HG03196 (cell line): ENCODE measurements at regions not wholly inside any gene's neighbourhood (a gene's known extent, or its start where the extent isn't known, plus 50 kb on each side); places are given as distances from the start of the nearest gene placed in this dataset.
"Not testable (repeated sequence)": the region's sequence is repeated elsewhere in the genome, so short reads cannot be mapped to it uniquely, and the experiment has no call there.

Experiments used
- ATAC-seq: cut with Tn5 transposase; IDR thresholded peaks from one replicate; pipeline ENCODE4 v1.9.1; 2021; ENCODE audit not compliant: unreplicated experiment

DNA sequence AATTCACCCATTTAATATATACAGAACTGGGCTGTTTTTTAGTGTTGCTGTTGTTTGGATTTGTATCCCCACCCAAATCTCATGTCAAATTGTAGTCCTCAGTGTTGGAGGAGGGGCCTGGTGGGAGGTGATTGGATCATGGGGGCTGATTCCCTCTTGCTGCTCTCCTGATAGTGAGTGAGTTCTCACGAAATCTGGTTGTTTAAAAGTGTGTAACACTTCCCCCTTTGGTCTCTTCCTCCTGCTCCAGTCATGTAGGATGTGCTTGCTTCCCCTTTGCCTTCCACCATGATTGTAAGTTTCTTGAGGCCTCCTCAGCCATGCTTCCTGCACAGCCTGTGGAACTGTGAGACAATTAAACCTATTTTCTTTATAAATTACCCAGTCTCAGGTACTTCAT, 141.6 kb upstream of the AADAT start:
- no peak for ATAC-seq

GRCh38 chr4:170230242-170230641, 140.5 kb upstream of the AADAT start:
- ATAC-seq: no peak

- ATAC-seq: no peak
Observed at GRCh38 chr4:170229006-170229405, 139.2 kb upstream of the AADAT start.

DNA sequence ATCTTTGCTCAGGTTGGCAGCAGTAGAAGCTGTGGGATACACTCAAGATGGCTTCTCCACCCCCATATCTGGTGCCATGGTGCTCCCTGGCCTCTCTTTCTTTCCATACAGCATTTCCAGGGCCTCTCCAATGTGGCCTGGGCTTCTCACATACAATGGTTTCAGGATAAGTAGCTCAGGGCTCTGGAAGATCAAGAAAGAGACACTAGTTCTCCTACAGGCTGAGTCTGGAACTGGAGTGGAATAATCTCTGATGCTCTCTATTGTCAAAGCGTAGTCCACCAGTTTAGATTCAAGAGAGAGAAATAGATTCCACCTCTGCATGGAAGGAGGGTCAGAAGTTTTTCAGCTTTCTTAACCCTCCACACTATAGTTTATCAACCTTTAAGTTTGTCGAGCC, 138.2 kb upstream of the AADAT start:
- no peak for ATAC-seq

DNA sequence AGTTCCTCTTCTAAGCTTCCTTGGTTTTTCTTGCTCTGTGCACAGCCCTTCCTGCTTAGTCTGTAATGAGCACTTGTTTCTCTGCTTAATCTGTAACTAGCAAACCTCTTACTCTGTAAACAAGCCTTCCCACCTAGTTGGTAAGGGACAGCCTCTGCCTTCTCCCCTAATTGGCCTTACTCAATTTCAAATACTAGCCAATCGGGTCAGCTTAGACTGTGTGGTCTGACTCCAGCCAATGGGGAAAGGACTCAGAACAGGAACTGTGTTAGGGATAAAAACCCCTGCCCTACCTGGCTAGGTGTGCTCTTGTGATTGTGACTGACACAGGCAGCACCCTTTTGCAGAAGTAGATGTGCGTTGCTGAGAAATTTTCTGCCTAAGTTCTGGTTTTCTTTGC, 136.5 kb upstream of the AADAT start:
- ATAC-seq: no peak

- no peak for ATAC-seq
Observed at GRCh38 chr4:170214731-170215130, 125.0 kb upstream of the AADAT start.

- no peak for ATAC-seq
Observed at GRCh38 chr4:170214101-170214500, 124.3 kb upstream of the AADAT start.

DNA sequence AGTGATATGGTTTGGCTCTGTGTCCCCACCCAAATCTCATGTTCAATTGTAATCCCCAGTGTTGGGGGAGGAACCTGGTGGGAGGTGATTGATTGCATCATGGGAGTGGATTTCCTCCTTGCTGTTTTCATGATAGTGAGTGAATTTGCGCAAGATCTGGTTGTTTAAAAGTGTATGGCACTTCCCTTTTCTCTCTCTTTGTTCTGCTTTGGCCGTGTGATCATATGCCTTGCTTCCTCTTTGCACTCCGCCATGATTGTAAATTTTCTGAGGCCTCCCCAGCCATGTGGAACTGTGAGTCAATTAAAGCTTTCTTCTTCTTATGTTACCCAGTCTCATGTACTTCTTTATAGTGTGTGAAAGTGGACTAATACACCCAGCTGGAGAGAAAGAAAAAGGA, 113.0 kb upstream of the AADAT start:
- no peak for ATAC-seq

DNA sequence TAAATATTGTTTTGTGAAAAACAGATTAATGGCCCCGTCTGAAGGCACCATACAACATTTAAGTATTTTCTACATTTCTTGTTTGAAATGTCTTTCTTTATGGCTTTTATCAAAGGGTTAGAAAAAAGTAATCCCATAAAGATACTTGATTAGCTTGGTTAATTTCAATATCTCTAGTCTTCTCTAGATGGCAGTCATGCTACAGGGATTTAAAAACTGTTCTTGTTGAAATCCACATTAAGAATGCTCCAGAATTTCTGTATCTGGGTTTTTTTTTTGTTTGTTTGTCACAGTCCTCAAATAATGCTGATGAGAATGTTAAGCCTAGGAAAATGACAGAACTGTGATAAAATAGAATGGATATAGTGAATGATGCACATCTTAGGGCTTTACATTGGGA, 109.0 kb upstream of the AADAT start:
- ATAC-seq: no peak

DNA sequence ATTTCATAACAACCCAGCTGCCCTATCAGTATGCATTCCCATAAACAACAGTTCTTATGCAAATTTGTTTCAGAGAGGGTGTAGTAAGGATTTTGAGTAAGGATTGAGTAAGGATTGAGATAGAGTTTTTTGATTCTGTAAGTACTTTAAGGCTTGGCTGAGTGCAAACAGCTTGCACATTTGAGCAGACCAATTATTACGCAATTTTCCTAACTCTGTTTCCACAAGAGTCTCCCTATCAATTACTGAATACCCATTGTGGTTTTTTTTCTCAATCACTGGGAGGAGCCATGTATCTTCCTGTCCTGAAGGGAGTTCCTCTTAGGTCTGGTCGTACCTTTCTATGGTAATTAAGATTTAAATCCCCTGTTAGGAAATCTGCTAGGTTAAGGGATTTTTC, 105.0 kb upstream of the AADAT start:
- not testable (repeated sequence) for ATAC-seq

DNA sequence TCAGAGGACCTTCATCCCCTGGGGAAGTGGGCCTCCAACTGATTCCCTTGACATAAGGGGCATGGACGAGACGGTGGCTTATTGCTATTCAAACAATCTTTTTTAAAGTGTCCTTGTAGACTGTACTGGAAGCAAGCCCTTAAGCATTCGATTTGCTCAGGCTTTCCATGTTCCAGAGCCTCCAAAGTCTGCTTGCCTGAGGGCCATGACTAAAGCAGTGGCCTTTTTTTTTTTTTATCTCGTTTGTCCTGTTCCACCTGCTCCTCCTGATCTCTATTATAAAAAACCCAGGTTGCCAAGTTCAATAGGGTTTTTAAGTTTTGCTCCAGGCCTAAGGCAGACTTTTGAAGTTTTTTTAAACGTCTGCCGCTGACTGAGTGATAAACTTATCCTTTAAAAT, 103.7 kb upstream of the AADAT start:
- ATAC-seq: no peak

DNA sequence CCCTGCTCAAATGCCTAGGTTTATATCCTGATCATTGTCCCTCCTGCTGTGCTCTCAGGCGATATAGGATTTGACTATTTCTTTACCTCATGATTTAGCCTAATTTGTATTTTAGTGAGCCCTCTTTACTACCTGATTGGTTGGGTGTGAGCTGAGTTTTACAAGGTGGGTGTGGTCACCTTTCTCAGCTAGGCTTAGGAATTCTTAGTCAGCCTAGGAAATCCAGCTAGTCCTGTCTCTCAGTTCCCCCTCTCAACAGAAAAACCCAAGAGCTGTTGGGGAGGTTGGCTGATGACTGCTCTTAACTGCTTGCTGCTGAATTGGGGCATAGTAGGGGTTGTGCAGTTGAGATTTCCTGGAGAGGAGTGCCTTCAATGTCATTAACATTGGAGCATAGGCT, 100.5 kb upstream of the AADAT start:
- no peak for ATAC-seq

GRCh38 chr4:170170861-170171260, 81.1 kb upstream of the AADAT start:
- no peak for ATAC-seq

- no peak for ATAC-seq
Observed at GRCh38 chr4:170169699-170170098, 79.9 kb upstream of the AADAT start.

GRCh38 chr4:170167678-170168077, 77.9 kb upstream of the AADAT start:
- ATAC-seq: no peak

DNA sequence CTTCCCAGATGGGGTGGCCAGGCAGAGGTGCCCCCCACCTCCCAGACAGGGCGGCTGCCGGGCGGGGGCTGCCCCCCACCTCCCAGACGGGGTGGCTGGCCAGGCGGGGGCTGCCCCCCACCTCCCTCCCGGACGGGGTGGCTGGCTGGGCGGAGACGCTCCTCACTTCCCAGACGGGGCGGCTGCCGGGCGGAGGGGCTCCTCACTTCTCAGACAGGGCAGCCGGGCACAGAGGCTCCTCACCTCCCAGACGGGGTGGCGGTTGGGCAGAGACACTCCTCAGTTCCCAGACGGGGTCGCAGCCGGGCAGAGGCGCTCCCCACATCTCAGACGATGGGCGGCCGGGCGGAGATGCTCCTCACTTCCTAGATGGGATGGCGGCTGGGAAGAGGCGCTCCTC, 76.4 kb upstream of the AADAT start:
- ATAC-seq: not testable (repeated sequence)

DNA sequence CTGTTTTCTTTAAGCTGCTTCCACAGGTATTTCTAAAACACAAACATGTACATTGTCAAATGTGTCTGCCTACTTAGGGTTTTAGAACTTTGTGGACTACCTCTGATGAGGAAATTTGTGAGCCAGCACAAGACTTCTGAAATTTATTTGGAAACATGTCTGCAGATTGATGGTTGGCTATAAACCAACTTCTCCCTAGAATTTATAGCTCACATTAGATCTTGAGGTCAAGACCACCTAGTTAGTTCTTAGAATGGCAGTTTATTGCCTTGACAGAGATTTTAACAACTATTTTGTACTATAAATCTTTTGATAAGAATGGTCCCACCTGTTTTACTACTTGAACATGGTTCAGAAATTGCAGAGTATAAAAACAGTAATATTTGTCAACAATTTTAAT, 72.7 kb upstream of the AADAT start:
- no peak for ATAC-seq

DNA sequence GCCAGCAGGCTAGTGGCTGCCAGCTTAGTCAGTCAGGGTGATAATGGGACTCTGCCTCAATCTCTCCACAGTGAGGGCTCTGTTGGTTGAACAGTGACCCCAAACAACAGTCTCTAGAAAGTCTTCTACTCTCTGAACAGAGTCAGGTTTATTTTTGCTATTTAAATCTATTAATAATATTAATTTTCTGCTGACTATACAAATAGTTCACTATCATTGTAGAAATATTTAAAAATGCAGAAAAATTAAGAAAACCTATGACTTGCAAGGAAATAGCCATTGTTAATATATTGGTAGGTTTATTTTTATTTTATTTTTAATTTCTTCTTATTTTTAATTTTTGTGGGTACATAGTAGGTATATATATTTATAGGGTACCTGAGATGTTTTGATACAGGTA, 67.9 kb upstream of the AADAT start:
- ATAC-seq: no peak

- ATAC-seq: no peak
Observed at GRCh38 chr4:170145120-170145519, 55.4 kb upstream of the AADAT start.

DNA sequence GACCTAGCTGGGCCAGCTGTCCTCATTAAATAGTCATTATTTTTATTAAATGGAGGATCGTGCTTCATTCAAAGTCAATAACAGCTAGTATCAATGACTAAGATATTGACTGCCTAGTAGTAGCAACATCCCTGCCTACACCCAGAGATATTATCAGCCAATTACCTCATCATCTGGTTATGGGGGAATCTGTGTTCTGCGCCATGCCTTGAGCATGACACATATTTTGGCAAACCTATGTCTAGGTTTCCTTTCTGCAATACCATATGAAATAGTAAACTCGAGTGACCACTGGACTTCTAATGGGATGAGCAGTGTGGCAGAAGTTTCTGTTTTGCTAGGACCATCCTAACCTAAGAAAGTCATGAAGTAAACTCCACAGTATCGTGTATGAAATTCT, 50.0 kb upstream of the AADAT start:
- no peak for ATAC-seq
